Smooth muscle cell (in vitro differentiated cells): ENCODE measurements at regions not wholly inside any gene's neighbourhood (a gene's known extent, or its start where the extent isn't known, plus 50 kb on each side); places are given as distances from the start of the nearest gene placed in this dataset.

ENCODE experiments used
- DNase-seq: peaks from one replicate; lab custom pipeline; 2025; ENCODE audit not compliant: unreplicated experiment; lab: John Stamatoyannopoulos, UW
- H2AFZ ChIP-seq: fragments of 200-600 bp; sonication (generic); 2 replicates; pipeline ENCODE4 v1.6.0; 2016; ENCODE audit warnings: antibody characterized with exemption, low read depth, mild to moderate bottlenecking
- H3F3A ChIP-seq: fragments of 200-600 bp; sonication (generic); 2 replicates; pipeline ENCODE4 v1.6.0; 2017; ENCODE audit warnings: antibody characterized with exemption, low read depth
- H3K27ac ChIP-seq: fragments of 200-600 bp; sonication (generic); 2 replicates; pipeline ENCODE4 v1.5.1; 2016; ENCODE audit warnings: low read depth, mild to moderate bottlenecking
- H3K27me3 ChIP-seq: fragments of 200-600 bp; sonication (generic); 2 replicates; pipeline ENCODE4 v1.6.1; 2016; ENCODE audit warnings: low read depth, mild to moderate bottlenecking
- H3K36me3 ChIP-seq: fragments of 200-600 bp; sonication (generic); 2 replicates; pipeline ENCODE4 v1.5.1; 2016; ENCODE audit warnings: low read depth
- H3K4me1 ChIP-seq: fragments of 200-600 bp; sonication (generic); 2 replicates; pipeline ENCODE4 v1.5.1; 2016; ENCODE audit warnings: low read depth
- H3K4me2 ChIP-seq: fragments of 200-600 bp; sonication (generic); 2 replicates; pipeline ENCODE4 v1.6.0; 2016; ENCODE audit warnings: mild to moderate bottlenecking
- H3K4me3 ChIP-seq: fragments of 200-600 bp; sonication (generic); 2 replicates; pipeline ENCODE4 v1.5.1; 2016; ENCODE audit warnings: mild to moderate bottlenecking
- H3K79me2 ChIP-seq: fragments of 200-600 bp; sonication (generic); 2 replicates; pipeline ENCODE4 v1.6.0; 2016; ENCODE audit warnings: low read depth, mild to moderate bottlenecking
- H3K9ac ChIP-seq: fragments of 200-600 bp; sonication (generic); 2 replicates; pipeline ENCODE4 v1.6.0; 2016; ENCODE audit warnings: low read depth
- H3K9me3 ChIP-seq: fragments of 200-600 bp; sonication (generic); replicated peaks from 2 replicates; pipeline ENCODE4 v1.5.1; 2016; ENCODE audit warnings: low read depth
- H4K20me1 ChIP-seq: fragments of 200-600 bp; sonication (generic); 2 replicates; pipeline ENCODE4 v1.6.0; 2016; ENCODE audit warnings: low read depth
- CTCF ChIP-seq: fragments of 200-600 bp; sonication (generic); IDR thresholded peaks from 2 replicates; pipeline ENCODE4 v1.5.1; 2017; ENCODE audit warnings: borderline replicate concordance, mild to moderate bottlenecking, antibody characterized with exemption; ENCODE audit not compliant: insufficient read depth, poor library complexity, severe bottlenecking
- WGBS: methylation state at CpG from one replicate; pipeline ENCODE4 v1.1.7; 2016; ENCODE audit warnings: low lambda C conversion rate; 5-methylcytosine and 5-hydroxymethylcytosine counted together

GRCh38 chr6:82711105-82711827 is 347.6 kb downstream of the TPBG start:
- no peak overlapping the region for H3K4me2 ChIP-seq
- H4K20me1 ChIP-seq: no peaks in the 10 kb centered on the region
- no peaks in the 10 kb centered on the region for H3K9me3 ChIP-seq
- WGBS: 90% methylated on average over 7 of the region's 7 CpGs
- no peak overlapping the region for H3K4me3 ChIP-seq
- no peaks in the 10 kb centered on the region for H3K36me3 ChIP-seq
- no peak for TF ChIP-seq CTCF
- no peak for DNase-seq
- H3K79me2 ChIP-seq: no peaks in the 10 kb centered on the region
- no peaks in the 10 kb centered on the region for H3K27me3 ChIP-seq
- no peak overlapping the region for H3K27ac ChIP-seq
- H2AFZ ChIP-seq: no peak overlapping the region
- H3K9ac ChIP-seq: no peak overlapping the region
- no peaks in the 10 kb centered on the region for H3K4me1 ChIP-seq
- no peaks in the 10 kb centered on the region for H3F3A ChIP-seq

GRCh38 chr6:82711971-82712370 is 348.4 kb downstream of the TPBG start:
- Histone ChIP-seq H3K9ac (no peak overlapping the region), H4K20me1 (no peaks in the 10 kb centered on the region), H3K27ac (no peak overlapping the region), H3K4me3 (no peak overlapping the region), H3K4me2 (no peak overlapping the region), H3K4me1 (no peaks in the 10 kb centered on the region), H3K27me3 (no peaks in the 10 kb centered on the region), H2AFZ (no peak overlapping the region), H3K36me3 (no peaks in the 10 kb centered on the region), H3F3A (no peaks in the 10 kb centered on the region), H3K79me2 (no peaks in the 10 kb centered on the region), H3K9me3 (no peaks in the 10 kb centered on the region)
- DNase-seq: no peak
- TF ChIP-seq CTCF: no peak
- 68% methylated on average over 2 of the region's 2 CpGs for WGBS

DNA sequence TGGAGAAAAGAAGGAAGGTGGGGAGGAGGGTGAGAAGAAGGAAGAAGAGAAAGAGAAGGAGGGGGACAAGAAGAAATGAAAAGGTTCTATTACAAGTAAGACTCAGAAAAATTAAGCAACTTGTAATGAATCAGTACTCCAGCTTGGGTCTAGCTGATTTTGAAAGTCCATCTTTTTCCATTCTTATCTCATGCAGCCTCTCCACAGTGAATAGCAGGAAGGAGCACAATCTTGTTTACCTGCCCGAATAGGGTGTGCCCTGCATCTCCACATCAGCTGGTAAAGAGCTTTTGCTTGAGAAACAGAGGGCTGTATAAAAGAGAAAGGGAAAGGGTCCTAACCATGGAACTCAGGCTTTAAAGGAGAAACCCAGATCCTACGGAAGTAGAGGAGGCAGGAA is 348.8 kb downstream of the TPBG start:
- no peaks in the 10 kb centered on the region for H3K4me1 ChIP-seq
- H3F3A ChIP-seq: no peaks in the 10 kb centered on the region
- DNase-seq: no peak
- no peaks in the 10 kb centered on the region for H3K36me3 ChIP-seq
- H3K79me2 ChIP-seq: no peaks in the 10 kb centered on the region
- 88% methylated on average over 2 of the region's 2 CpGs for WGBS
- no peaks in the 10 kb centered on the region for H3K9me3 ChIP-seq
- H3K27me3 ChIP-seq: no peaks in the 10 kb centered on the region
- no peak overlapping the region for H2AFZ ChIP-seq
- H4K20me1 ChIP-seq: no peaks in the 10 kb centered on the region
- no peak overlapping the region for H3K4me3 ChIP-seq
- H3K27ac ChIP-seq: no peak overlapping the region
- no peak overlapping the region for H3K9ac ChIP-seq
- H3K4me2 ChIP-seq: no peak overlapping the region
- TF ChIP-seq CTCF: no peak

DNA sequence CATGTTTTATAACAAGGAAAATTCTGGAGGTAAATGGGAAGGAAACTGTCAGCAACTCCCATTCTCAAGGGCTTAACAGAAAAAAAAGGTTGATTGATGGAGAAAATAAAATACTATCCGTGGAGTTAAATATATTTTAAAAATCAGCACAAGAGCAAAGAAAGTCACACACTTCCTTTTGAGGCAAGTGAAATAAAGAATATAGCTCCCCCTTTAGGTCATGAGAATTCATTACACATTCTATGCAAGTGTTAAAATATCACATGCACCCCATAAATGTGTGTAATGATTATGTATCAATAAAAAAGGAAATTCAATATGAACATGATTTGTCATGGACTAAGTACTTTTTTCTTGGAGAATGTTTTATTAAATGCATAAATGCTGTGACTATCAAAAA is 349.2 kb downstream of the TPBG start:
- Histone ChIP-seq H3K9ac (no peak overlapping the region), H3K4me1 (no peaks in the 10 kb centered on the region), H3K27ac (no peak overlapping the region), H3F3A (no peaks in the 10 kb centered on the region), H3K36me3 (no peaks in the 10 kb centered on the region), H3K4me2 (no peak overlapping the region), H4K20me1 (no peaks in the 10 kb centered on the region), H2AFZ (no peak overlapping the region), H3K9me3 (no peaks in the 10 kb centered on the region), H3K4me3 (no peak overlapping the region), H3K79me2 (no peaks in the 10 kb centered on the region), H3K27me3 (no peaks in the 10 kb centered on the region)
- 74% methylated on average over 1 of the region's 1 CpG for WGBS
- no peak for DNase-seq
- peak; percentile 42 for TF ChIP-seq CTCF
